ENCODE measurements at regions not wholly inside any gene's neighbourhood (a gene's known extent, or its start where the extent isn't known, plus 50 kb on each side); places are given as distances from the start of the nearest gene placed in this dataset.
"Not testable (repeated sequence)": the region's sequence is repeated elsewhere in the genome, so short reads cannot be mapped to it uniquely, and the experiment has no call there.

- no peak for DNase-seq (ENCODE audit: low read depth in 2 of 2)
Measured at GRCh38 chr17:72470121-72470705, 349.4 kb downstream of the SOX9 start.

GRCh38 chr17:72470734-72471133, 349.9 kb downstream of the SOX9 start:
- DNase-seq (ENCODE audit: low read depth in 2 of 2): no peak

- no peak for DNase-seq (ENCODE audit: low read depth in 2 of 2)
Measured at GRCh38 chr17:72471296-72471695, 350.5 kb downstream of the SOX9 start.

- DNase-seq (ENCODE audit: low read depth in 2 of 2): no peak
Measured at GRCh38 chr17:72472106-72472505, 351.3 kb downstream of the SOX9 start.

- not testable (repeated sequence) for DNase-seq (ENCODE audit: low read depth in 2 of 2)
Measured at GRCh38 chr17:72472853-72473390, 352.1 kb downstream of the SOX9 start.

GRCh38 chr17:72474243-72474642, 353.4 kb downstream of the SOX9 start:
- DNase-seq (ENCODE audit: low read depth in 2 of 2): no peak

- DNase-seq (ENCODE audit: low read depth in 2 of 2): no peak
Measured at GRCh38 chr17:72474719-72475477, 354.1 kb downstream of the SOX9 start.

- DNase-seq (ENCODE audit: low read depth in 2 of 2): no peak
Measured at GRCh38 chr17:72476134-72476533, 355.3 kb downstream of the SOX9 start.

- no peak for DNase-seq (ENCODE audit: low read depth in 2 of 2)
Measured at GRCh38 chr17:72476575-72476986, 355.8 kb downstream of the SOX9 start.

- no peak for DNase-seq (ENCODE audit: low read depth in 2 of 2)
Measured at GRCh38 chr17:72477491-72477890, 356.7 kb downstream of the SOX9 start.

- no peak for DNase-seq (ENCODE audit: low read depth in 2 of 2)
Measured at GRCh38 chr17:72479113-72479512, 358.3 kb downstream of the SOX9 start.

GRCh38 chr17:72481572-72481971, 360.8 kb downstream of the SOX9 start:
- no peak for DNase-seq (ENCODE audit: low read depth in 2 of 2)

- DNase-seq (ENCODE audit: low read depth in 2 of 2): no peak
Measured at GRCh38 chr17:72485596-72485995, 364.8 kb downstream of the SOX9 start.

GRCh38 chr17:72486806-72487205, 366.0 kb downstream of the SOX9 start:
- DNase-seq (ENCODE audit: low read depth in 2 of 2): no peak

- no peak for DNase-seq (ENCODE audit: low read depth in 2 of 2)
Measured at GRCh38 chr17:72487731-72488494, 367.1 kb downstream of the SOX9 start.

GRCh38 chr17:72488555-72489271, 367.9 kb downstream of the SOX9 start:
- no peak for DNase-seq (ENCODE audit: low read depth in 2 of 2)

GRCh38 chr17:72489272-72489641, 368.4 kb downstream of the SOX9 start:
- DNase-seq (ENCODE audit: low read depth in 2 of 2): no peak

GRCh38 chr17:72491102-72491501, 370.3 kb downstream of the SOX9 start:
- no peak for DNase-seq (ENCODE audit: low read depth in 2 of 2)

- DNase-seq (ENCODE audit: low read depth in 2 of 2): no peak
Measured at GRCh38 chr17:72492494-72492893, 371.7 kb downstream of the SOX9 start.

GRCh38 chr17:72492941-72493340, 372.1 kb downstream of the SOX9 start:
- no peak for DNase-seq (ENCODE audit: low read depth in 2 of 2)

- no peak for DNase-seq (ENCODE audit: low read depth in 2 of 2)
Measured at GRCh38 chr17:72494566-72494965, 373.7 kb downstream of the SOX9 start.

GRCh38 chr17:72496461-72496860, 375.6 kb downstream of the SOX9 start:
- no peak for DNase-seq (ENCODE audit: low read depth in 2 of 2)
